HuH-7.5 (cell line): ENCODE measurements at regions not wholly inside any gene's neighbourhood (a gene's known extent, or its start where the extent isn't known, plus 50 kb on each side); places are given as distances from the start of the nearest gene placed in this dataset.
"Not testable (repeated sequence)": the region's sequence is repeated elsewhere in the genome, so short reads cannot be mapped to it uniquely, and the experiment has no call there.

Experiments used
- DNase-seq: peaks from one replicate; pipeline ENCODE4 v3.0.0; 2011; ENCODE audit warnings: low spot score

DNA sequence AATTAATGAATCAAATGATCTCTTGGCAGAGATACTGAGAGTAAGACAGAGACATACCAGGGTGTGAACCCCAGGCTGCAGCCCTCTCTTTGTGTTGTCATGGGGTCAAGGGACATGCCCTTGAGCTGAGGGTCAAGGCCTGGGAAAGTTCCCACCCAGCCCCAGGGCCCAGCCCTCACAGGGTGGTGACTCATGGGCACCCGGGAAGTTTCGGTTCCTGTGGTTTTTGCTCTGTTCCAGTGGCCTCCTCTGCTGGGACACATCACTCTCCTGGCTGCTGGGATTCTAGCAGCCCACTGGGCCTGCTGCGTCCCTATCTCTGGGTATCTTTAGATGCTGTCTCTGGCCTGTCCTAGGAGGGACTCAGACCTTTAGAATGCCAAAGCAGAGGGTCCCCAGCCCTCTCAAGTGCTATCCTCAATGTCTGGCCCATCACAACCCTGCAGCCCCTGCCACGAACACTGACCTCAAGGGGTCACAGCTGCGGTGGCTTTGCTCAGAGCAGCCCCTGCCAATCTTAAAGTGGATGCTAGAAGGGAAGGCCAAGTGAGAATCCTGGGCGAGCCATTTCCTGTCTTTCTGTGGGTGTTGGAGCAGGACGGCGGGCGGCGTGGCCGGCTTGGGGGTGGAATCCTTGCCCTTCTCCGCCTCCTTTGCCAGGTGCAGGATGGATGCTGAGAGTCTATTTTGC, 148.4 kb upstream of the TLE3 start:
- no peak for DNase-seq

- DNase-seq = no peak
Measured at GRCh38 chr15:70244978-70245542, 147.3 kb upstream of the TLE3 start.

GRCh38 chr15:70243686-70244540, 146.2 kb upstream of the TLE3 start:
- no peak for DNase-seq

DNA sequence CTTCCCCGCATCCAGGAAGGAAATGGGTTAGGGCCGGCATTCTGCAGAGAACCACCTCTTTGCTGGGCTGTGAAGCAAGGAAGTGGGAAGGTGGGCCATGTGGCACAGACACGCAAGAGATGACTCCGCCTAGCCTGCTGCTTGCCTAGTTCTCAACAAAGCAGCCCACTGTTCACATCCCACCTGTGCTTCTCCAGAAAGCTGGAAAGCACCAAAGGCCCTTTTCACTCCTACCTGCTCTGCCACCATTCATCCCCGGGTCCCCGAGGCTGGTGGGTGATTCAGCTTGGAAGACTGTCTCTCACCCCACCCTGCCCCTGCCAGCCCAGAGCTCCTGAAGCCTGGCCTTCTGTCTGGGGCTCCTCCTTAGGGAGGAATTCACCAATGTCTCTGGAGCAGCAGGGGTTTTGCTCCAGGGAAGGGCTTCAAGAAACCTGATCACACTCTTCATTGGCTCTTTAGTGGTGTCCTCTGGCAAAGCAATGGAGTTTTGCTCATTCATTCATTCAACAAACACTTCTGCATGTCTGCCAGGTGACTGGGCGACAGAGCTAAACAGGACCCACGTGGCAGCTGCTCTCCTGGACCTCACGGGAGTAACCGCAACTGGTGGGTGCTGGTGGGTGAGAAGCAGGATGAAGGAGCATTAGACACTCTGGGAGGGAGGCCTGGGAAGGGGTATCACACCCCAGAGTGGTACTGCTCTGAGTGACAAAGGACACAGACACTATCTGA, 145.4 kb upstream of the TLE3 start:
- DNase-seq = no peak

GRCh38 chr15:70241561-70242320, 144.0 kb upstream of the TLE3 start:
- no peak for DNase-seq

- DNase-seq = no peak
Measured at GRCh38 chr15:70240820-70241430, 143.2 kb upstream of the TLE3 start.

DNA sequence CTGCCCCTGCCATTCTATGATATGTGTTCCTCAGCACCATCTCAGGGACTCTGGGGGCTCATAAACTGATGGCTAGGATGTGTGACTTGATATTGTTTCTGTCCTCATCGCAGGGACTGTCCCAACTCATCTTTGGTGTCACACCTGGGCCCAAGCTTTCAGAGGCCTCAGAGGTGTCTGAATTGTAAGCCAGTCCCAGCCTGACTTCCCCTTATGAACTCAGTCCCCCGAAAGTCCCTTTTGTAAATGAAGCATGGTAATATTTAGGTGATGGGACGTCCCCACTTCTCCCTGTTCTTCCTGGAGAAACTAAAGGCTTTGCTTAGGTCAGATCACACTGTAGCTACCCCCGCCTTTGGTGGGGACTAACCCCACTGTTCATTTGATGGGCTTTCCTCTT, 142.4 kb upstream of the TLE3 start:
- DNase-seq = no peak

DNA sequence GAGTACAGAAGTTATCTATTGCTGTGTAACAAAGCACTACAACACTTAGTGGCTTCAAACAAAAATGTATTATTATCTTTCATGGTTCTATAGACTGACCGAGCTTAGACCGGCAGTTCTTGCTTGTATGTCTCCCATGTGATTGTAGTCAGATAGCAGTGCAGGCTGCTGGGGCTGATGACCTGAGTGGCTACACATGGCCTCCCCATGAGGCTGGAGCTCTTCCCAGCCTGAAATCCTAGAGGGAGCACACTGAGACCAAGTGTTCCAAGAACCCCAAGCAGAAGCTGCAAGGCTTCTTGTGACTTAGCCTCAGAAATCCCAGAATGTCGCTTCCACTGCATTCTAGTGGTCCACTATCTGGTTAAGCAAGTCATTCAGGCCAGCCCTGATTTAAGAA, 141.2 kb upstream of the TLE3 start:
- no peak for DNase-seq

DNA sequence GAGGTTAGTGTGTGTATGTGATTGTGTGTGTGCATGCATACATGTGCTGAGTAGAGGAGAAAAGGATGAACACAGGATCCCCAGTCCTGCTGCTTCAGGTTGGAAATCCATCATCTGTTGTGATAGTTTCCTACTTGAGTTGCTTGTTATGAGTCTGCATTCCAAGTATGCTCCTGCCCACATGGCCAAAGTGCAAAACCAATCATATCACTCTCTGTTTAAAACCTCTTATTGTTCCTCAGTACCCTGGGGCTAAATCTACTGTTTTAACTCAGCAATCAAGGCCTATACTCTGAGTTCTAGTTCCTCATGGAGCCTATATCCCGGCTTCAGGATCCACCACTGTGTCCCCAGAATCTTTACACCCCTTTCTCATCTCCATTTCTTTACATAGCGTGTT, 139.9 kb upstream of the TLE3 start:
- DNase-seq = no peak

DNA sequence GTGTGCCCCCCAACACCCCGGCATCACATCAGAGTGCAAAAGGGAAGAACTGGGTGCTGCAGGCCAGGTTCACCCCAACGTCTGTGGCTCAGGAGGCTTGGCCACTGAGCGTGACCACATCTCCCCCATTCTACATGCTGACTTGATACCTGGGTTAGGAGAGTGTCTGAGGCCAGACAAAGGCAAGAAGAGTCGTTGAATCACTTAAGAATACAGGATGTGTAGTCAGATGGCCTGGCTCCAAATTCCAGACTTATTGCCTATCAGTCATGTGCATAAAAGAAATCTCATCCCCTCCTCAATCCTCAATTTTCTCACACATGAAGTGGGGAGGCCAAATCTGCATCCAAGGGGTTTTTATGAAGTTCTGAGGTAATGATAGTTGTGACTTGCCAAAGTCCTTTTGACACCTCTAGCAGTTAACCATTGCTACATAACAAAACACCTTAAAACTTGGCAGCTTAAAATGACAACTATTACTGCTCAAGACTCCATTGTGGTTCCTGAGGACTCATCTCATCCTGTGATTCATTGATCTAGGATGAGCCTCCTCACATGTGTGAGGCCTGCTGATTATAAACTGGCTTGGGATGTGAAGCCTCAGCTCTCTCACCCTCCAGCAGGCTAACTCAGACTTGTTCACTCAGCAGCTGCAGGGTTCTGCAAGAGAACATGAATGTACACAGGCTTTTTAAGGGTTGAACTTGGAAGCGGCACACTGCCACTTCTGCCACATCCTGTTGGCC, 138.8 kb upstream of the TLE3 start:
- DNase-seq = no peak

DNA sequence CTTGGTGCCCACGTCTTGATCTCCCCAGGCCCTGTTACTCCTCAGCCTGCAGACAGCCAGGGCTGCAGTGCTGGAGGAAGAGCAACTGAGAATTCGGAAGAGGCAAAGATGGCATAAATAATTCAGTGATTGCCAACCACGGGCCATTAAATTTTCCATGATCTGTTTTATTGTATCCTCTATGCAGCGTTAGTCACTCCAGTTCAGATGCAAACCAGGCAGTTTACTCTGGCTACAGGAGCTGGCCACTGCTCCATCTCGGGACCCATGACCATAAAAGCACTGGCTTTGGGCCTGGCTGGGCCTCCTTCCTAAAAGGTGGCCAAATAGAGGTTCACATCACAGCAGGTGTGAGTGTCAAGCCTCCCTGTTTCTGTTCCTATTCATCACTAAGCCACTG, 137.6 kb upstream of the TLE3 start:
- DNase-seq = no peak

GRCh38 chr15:70234256-70234905, 136.7 kb upstream of the TLE3 start:
- DNase-seq = no peak

DNA sequence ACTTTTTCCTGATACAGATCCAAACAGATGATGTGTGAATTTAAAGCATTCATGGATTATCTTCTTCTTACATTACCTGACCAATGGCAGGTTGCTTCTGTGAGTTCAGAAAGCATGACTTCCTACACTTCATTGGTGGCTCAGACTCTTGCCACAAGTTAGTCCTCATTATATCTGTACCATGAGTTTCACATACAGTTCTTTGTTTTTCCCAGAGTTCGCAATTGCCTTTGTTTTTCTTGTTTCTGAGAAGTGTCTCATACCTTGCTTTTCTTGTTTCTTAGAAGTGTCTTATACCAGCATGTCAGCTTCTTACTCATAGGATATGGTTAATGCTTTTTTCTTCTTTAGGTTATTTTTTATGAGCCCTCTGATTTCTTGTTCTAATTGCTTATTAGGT, 133.8 kb upstream of the TLE3 start:
- DNase-seq = no peak

DNA sequence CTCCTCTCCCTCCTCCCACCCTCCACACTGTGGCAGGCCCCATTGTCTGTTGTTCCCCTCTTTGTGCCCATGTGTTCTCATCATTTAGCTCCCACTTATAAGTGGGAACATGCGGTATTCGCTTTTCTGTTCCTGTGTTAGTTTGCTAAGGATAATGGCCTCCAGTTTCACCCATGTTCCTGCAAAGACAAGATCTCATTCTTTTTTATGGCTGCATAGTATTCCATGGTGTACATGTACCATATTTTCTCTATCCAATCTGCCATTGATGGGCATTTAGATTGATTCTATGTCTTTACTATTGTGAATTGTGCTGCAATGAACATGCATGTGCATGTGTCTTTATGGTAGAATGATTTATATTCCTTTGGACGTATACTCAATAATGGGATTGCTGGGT, 130.2 kb upstream of the TLE3 start:
- not testable (repeated sequence) for DNase-seq

- DNase-seq = no peak
Measured at GRCh38 chr15:70227147-70227546, 129.4 kb upstream of the TLE3 start.

- no peak for DNase-seq
Measured at GRCh38 chr15:70226337-70226980, 128.7 kb upstream of the TLE3 start.

DNA sequence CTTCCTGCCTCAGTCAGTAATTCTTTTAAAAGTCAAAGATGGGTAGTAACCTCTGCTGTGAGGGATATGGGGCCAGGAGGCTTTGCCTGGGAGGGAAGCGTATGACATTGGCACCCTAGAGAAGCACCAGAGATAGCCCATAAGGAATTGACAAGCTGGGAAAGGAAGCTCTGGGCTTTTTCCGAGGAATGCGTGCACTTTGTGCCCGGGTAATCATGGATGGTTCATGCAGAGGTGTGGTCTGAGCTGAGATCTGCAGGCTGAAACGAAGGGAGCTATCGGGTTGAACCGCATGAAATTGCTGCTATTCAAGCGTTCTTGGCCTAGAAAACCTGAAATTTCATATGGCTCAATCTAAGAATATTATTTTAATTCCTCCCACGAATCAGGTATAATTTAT, 127.7 kb upstream of the TLE3 start:
- DNase-seq = no peak

GRCh38 chr15:70222606-70223005, 124.9 kb upstream of the TLE3 start:
- no peak for DNase-seq

DNA sequence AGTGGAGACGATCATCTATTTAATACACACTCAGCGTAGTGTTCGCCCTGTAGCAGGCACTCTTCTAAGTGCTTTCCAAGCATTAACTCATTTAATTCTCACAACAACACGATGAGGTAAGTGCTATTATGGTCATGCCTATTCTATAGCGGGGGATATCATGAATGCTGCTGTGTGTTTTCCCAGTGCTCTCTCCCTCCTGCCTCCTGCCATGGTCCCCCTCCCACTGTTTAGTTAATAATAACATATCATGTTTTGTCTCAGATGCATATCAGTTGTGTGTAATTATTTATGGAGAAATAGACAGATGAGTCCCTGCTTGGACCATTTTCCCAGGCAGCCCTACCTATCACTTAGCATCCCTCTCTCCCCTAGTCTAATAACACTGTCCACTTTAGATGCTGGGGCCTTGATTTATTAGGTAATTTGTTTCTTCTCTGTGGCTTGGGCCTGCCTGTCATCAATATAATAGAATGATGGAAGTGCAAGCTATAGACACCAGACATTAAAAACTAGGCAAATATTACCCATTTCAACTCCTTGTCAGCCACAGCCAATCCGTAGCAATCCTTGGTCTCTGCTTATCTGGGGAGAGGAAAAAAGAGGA, 122.9 kb upstream of the TLE3 start:
- no peak for DNase-seq
